ENCODE measurements at regions not wholly inside any gene's neighbourhood (a gene's known extent, or its start where the extent isn't known, plus 50 kb on each side); places are given as distances from the start of the nearest gene placed in this dataset.

GRCh38 chr2:7368211-7368610, 451.0 kb downstream of the RNF144A start:
- DNase-seq = no peak
- no peak overlapping the region for H3K27ac ChIP-seq
- TF ChIP-seq CTCF (IDR thresholded peaks at IDR 0.05) = no peak
- TF ChIP-seq POLR2A (IDR thresholded peaks at IDR 0.05) = no peak
- H3K4me3 ChIP-seq = no peak overlapping the region
- 75 to 92% (median 85%) methylated on average over 1 of the region's 1 CpG for WGBS, 4 donors
- H3K4me1 ChIP-seq (replicated peaks in 1 of 2) = no peaks in the 10 kb centered on the region
- intact Hi-C loops (cut with DNase I) = no loop called here
- peaks cover 0 to 5% (median 0%) of the 10 kb centered on the region in 3 donors for H3K9me3 ChIP-seq (replicated peaks in 1 of 3)
- H3K27me3 ChIP-seq = no peaks in the 10 kb centered on the region
- H3K36me3 ChIP-seq (replicated peaks in 1 of 2) = no peaks in the 10 kb centered on the region

GRCh38 chr2:7373156-7373555, 455.9 kb downstream of the RNF144A start:
- H3K4me1 ChIP-seq (replicated peaks in 1 of 2) = no peaks in the 10 kb centered on the region
- intact Hi-C loops (cut with DNase I) = no loop called here
- no peaks in the 10 kb centered on the region for H3K27me3 ChIP-seq
- no peak overlapping the region for H3K4me3 ChIP-seq
- WGBS, 4 donors = 93 to 100% (median 99%) methylated on average over 1 of the region's 1 CpG
- DNase-seq = no peak
- no peak for TF ChIP-seq CTCF (IDR thresholded peaks at IDR 0.05)
- no peak for TF ChIP-seq POLR2A (IDR thresholded peaks at IDR 0.05)
- H3K36me3 ChIP-seq (replicated peaks in 1 of 2) = no peaks in the 10 kb centered on the region
- peaks cover 0 to 5% (median 0%) of the 10 kb centered on the region in 3 donors for H3K9me3 ChIP-seq (replicated peaks in 1 of 3)
- no peak overlapping the region for H3K27ac ChIP-seq

- Histone ChIP-seq H3K27me3 (no peaks in the 10 kb centered on the region), H3K36me3 (replicated peaks in 1 of 2) (no peaks in the 10 kb centered on the region), H3K27ac (no peak overlapping the region), H3K4me1 (replicated peaks in 1 of 2) (no peaks in the 10 kb centered on the region), H3K9me3 (replicated peaks in 1 of 3) (no peaks in the 10 kb centered on the region), H3K4me3 (no peak overlapping the region)
- intact Hi-C loops (cut with DNase I) = no loop called here
- TF ChIP-seq CTCF (IDR thresholded peaks at IDR 0.05) (no peak), POLR2A (IDR thresholded peaks at IDR 0.05) (no peak)
- DNase-seq = no peak
These were observed 458.7 kb downstream of the RNF144A start for GRCh38 chr2:7375901-7376300.

- Histone ChIP-seq H3K4me1 (replicated peaks in 1 of 2) (no peaks in the 10 kb centered on the region), H3K27me3 (no peaks in the 10 kb centered on the region), H3K36me3 (replicated peaks in 1 of 2) (no peaks in the 10 kb centered on the region), H3K4me3 (no peak overlapping the region), H3K27ac (no peak overlapping the region), H3K9me3 (replicated peaks in 1 of 3) (no peaks in the 10 kb centered on the region)
- TF ChIP-seq CTCF (IDR thresholded peaks at IDR 0.05) = no peak
- TF ChIP-seq POLR2A (IDR thresholded peaks at IDR 0.05) = no peak
- intact Hi-C loops (cut with DNase I) = no loop called here
- DNase-seq = peak in 3 of 7 donors; percentile 22 to 79 (median 30)
- 69 to 77% (median 75%) methylated on average over 11 to 12 of the region's 12 CpGs for WGBS, 4 donors
These were observed 460.8 kb downstream of the RNF144A start for GRCh38 chr2:7377916-7378569.

All from adrenal gland (tissue), 9 donors.